ENCODE measurements at regions not wholly inside any gene's neighbourhood (a gene's known extent, or its start where the extent isn't known, plus 50 kb on each side); places are given as distances from the start of the nearest gene placed in this dataset.

DNA sequence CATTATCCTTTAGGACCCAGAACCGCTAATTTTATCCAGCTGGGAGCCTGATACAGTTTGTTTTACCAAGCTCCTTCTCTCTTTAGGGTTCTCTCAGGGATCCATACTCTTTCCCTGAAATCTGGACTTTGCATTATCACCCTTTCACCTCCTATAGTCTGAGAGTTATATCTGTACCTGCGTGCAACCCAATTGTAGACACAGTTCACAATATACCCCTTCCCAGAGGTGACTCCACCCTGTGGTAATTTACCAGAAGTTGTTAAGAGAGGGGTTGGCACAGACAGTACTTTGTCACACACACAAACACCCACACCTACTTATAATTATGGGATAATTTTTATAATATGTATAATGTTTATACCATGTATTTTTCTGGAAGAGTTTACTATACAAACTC is 275.8 kb upstream of the NR3C2 start:
- no peaks in the 10 kb centered on the region for H4K20me1 ChIP-seq (ENCODE audit: insufficient read depth, low read length)
- TF ChIP-seq EZH2phosphoT487 (IDR thresholded peaks at IDR 0.05; ENCODE audit: low read depth) (no peak), CTCF (IDR thresholded peaks at IDR 0.05; ENCODE audit: low read depth, low read length) (no peak)
- no peaks in the 10 kb centered on the region for H3K27me3 ChIP-seq (ENCODE audit: low read depth, low read length)
- no peak overlapping the region for H2AFZ ChIP-seq (ENCODE audit: low read depth, low read length)
- no peaks in the 10 kb centered on the region for H3K79me2 ChIP-seq (ENCODE audit: low read length)
- H3K9me3 ChIP-seq (ENCODE audit: insufficient read depth, low read length), result no peaks in the 10 kb centered on the region
- H3K9ac ChIP-seq (ENCODE audit: low read length), result no peak overlapping the region
- no peak overlapping the region for H3K27ac ChIP-seq (ENCODE audit: low read length)
- no peak overlapping the region for H3K4me2 ChIP-seq (ENCODE audit: low read length)
- H3K4me3 ChIP-seq (ENCODE audit: low read length), result no peak overlapping the region
- H3K4me1 ChIP-seq (ENCODE audit: low read length), result no peaks in the 10 kb centered on the region
- H3K36me3 ChIP-seq (replicated peaks; ENCODE audit: low read depth, low read length), result no peaks in the 10 kb centered on the region

DNA sequence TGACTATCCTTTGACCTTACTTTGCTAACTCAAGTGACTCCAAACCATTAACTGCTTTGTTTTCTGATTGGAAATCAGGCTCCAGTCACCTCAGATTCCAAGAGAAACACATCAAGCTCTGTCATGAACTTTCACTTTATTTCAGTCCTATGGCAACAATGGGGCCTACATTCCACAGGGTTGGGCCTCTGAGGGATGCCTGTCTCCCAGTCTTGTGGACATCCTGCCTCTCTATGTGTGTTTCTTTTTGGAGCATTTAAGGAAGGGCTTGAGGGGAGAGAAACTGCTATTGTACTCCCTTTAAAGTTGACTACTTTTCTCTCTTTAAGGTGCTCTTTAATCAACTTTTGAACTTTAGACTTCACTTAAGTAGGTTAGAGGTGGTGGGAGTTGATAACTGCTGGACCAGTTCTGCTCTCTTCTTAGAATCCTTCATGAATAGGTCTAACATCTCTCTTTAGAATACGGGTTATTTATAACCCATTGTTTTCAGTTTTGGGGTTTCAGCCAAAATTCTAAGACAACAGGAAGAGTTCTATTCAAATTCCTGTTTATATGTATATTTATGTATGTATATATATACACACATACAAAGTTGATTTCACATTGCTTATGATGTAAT is 274.3 kb upstream of the NR3C2 start:
- H3K36me3 ChIP-seq (replicated peaks; ENCODE audit: low read depth, low read length), result no peaks in the 10 kb centered on the region
- H3K79me2 ChIP-seq (ENCODE audit: low read length), result no peaks in the 10 kb centered on the region
- TF ChIP-seq CTCF (IDR thresholded peaks at IDR 0.05; ENCODE audit: low read depth, low read length), result no peak
- TF ChIP-seq EZH2phosphoT487 (IDR thresholded peaks at IDR 0.05; ENCODE audit: low read depth), result no peak
- no peak overlapping the region for H3K9ac ChIP-seq (ENCODE audit: low read length)
- no peak overlapping the region for H3K27ac ChIP-seq (ENCODE audit: low read length)
- no peaks in the 10 kb centered on the region for H3K4me1 ChIP-seq (ENCODE audit: low read length)
- no peaks in the 10 kb centered on the region for H3K9me3 ChIP-seq (ENCODE audit: insufficient read depth, low read length)
- no peaks in the 10 kb centered on the region for H4K20me1 ChIP-seq (ENCODE audit: insufficient read depth, low read length)
- H3K4me2 ChIP-seq (ENCODE audit: low read length), result no peak overlapping the region
- H3K4me3 ChIP-seq (ENCODE audit: low read length), result no peak overlapping the region
- H3K27me3 ChIP-seq (ENCODE audit: low read depth, low read length), result no peaks in the 10 kb centered on the region
- no peak overlapping the region for H2AFZ ChIP-seq (ENCODE audit: low read depth, low read length)

GRCh38 chr4:148704291-148704690 is 262.1 kb upstream of the NR3C2 start:
- Histone ChIP-seq H3K4me3 (ENCODE audit: low read length) (no peak overlapping the region), H3K27me3 (ENCODE audit: low read depth, low read length) (no peaks in the 10 kb centered on the region), H3K36me3 (replicated peaks; ENCODE audit: low read depth, low read length) (no peaks in the 10 kb centered on the region), H3K27ac (ENCODE audit: low read length) (no peak overlapping the region), H3K79me2 (ENCODE audit: low read length) (no peaks in the 10 kb centered on the region), H3K4me2 (ENCODE audit: low read length) (no peak overlapping the region), H4K20me1 (ENCODE audit: insufficient read depth, low read length) (no peaks in the 10 kb centered on the region), H2AFZ (ENCODE audit: low read depth, low read length) (no peak overlapping the region), H3K9me3 (ENCODE audit: insufficient read depth, low read length) (no peaks in the 10 kb centered on the region), H3K9ac (ENCODE audit: low read length) (no peak overlapping the region), H3K4me1 (ENCODE audit: low read length) (no peaks in the 10 kb centered on the region)
- TF ChIP-seq CTCF (IDR thresholded peaks at IDR 0.05; ENCODE audit: low read depth, low read length), result peak; percentile 10; the same call in 1 of the 2 replicates
- no peak for TF ChIP-seq EZH2phosphoT487 (IDR thresholded peaks at IDR 0.05; ENCODE audit: low read depth)

DNA sequence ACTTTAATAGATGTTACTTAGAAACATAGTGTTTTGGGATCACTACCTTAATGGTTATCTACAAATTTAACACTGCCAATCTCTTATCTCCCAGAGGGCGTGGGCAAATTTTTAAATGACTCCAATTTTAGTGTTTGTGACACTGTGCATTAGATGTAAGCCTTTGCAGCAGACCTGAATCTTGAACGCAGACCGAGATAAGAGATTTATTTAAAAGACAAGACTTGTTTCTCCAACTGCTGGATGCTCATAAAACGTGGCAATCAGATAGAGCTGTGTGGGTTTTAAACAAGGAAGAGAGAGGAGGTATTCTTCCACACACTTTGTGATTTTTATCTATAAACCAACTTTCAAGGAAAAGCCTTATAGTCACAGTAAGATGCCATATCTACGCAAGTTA is 252.5 kb upstream of the NR3C2 start:
- Histone ChIP-seq H3K27ac (ENCODE audit: low read length) (no peak overlapping the region), H4K20me1 (ENCODE audit: insufficient read depth, low read length) (no peaks in the 10 kb centered on the region), H3K79me2 (ENCODE audit: low read length) (no peaks in the 10 kb centered on the region), H3K27me3 (ENCODE audit: low read depth, low read length) (no peaks in the 10 kb centered on the region), H3K4me3 (ENCODE audit: low read length) (no peak overlapping the region), H3K9ac (ENCODE audit: low read length) (no peak overlapping the region), H2AFZ (ENCODE audit: low read depth, low read length) (no peak overlapping the region), H3K9me3 (ENCODE audit: insufficient read depth, low read length) (no peaks in the 10 kb centered on the region), H3K36me3 (replicated peaks; ENCODE audit: low read depth, low read length) (no peaks in the 10 kb centered on the region), H3K4me1 (ENCODE audit: low read length) (no peaks in the 10 kb centered on the region), H3K4me2 (ENCODE audit: low read length) (no peak overlapping the region)
- TF ChIP-seq EZH2phosphoT487 (IDR thresholded peaks at IDR 0.05; ENCODE audit: low read depth) (no peak), CTCF (IDR thresholded peaks at IDR 0.05; ENCODE audit: low read depth, low read length) (no peak)

All from OCI-LY3 (cell line).